OCI-LY7 (cell line): ENCODE measurements at regions not wholly inside any gene's neighbourhood (a gene's known extent, or its start where the extent isn't known, plus 50 kb on each side); places are given as distances from the start of the nearest gene placed in this dataset.

Experiments used
- BruUV-seq: library from RNA; stranded (reverse); fragments of 400-500 nt; replicated peaks from 2 replicates; lab custom pipeline; 2021; lab: Mats Ljungman, UMichigan
- CTCF ChIA-PET: fragments of 300-600 bp; sonication (Branson Sonifier 250); formaldehyde crosslinking; loops from one replicate; lab custom pipeline; 2022; ENCODE audit warnings: antibody characterized with exemption; ENCODE audit not compliant: unreplicated experiment; lab: Charles Lee
- POLR2A ChIA-PET: fragments of 300-600 bp; sonication (Branson Sonifier 250); formaldehyde crosslinking; loops from one replicate; lab custom pipeline; 2022; ENCODE audit warnings: antibody characterized with exemption; lab: Charles Lee
- DNase-seq: peaks from one replicate; pipeline ENCODE4 v3.0.0-alpha.2; 2015; ENCODE audit warnings: low spot score
- H2AFZ ChIP-seq: fragments of 200-600 bp; sonication (generic), shearing (Covaris generic); 2 replicates; pipeline ENCODE4 v1.6.1; 2014; ENCODE audit warnings: mild to moderate bottlenecking, antibody characterized with exemption, low read length, moderate library complexity
- H3K27ac ChIP-seq: fragments of 200-600 bp; sonication (generic); 2 replicates; pipeline ENCODE4 v1.5.1; 2014; ENCODE audit warnings: mixed run types, low read depth, mild to moderate bottlenecking, moderate library complexity, low read length, inconsistent platforms; ENCODE audit not compliant: poor library complexity, severe bottlenecking
- H3K36me3 ChIP-seq: fragments of 200-600 bp; sonication (generic); 2 replicates; pipeline ENCODE4 v1.6.1; 2014; ENCODE audit warnings: mild to moderate bottlenecking, antibody characterized with exemption, low read length, moderate library complexity, mixed read lengths; ENCODE audit not compliant: insufficient read depth
- H3K4me1 ChIP-seq: fragments of 200-600 bp; sonication (generic); 2 replicates; pipeline ENCODE4 v1.5.1; 2014; ENCODE audit warnings: mild to moderate bottlenecking, low read length; ENCODE audit not compliant: insufficient read depth, poor library complexity, severe bottlenecking
- H3K4me2 ChIP-seq: fragments of 200-600 bp; sonication (generic); 2 replicates; pipeline ENCODE4 v1.6.1; 2014; ENCODE audit warnings: mild to moderate bottlenecking, low read length
- H3K4me3 ChIP-seq: fragments of 200-600 bp; sonication (generic); 2 replicates; pipeline ENCODE4 v1.5.1; 2014; ENCODE audit warnings: mild to moderate bottlenecking, low read depth, low read length; ENCODE audit not compliant: poor library complexity, severe bottlenecking
- H3K79me2 ChIP-seq: fragments of 200-600 bp; sonication (generic); 2 replicates; pipeline ENCODE4 v1.6.1; 2016; ENCODE audit warnings: low read depth, mild to moderate bottlenecking, low read length, moderate library complexity, mixed read lengths; ENCODE audit not compliant: insufficient read depth
- H3K9me2 ChIP-seq: fragments of 200-600 bp; sonication (generic); 2 replicates; pipeline ENCODE4 v1.6.1; 2016; ENCODE audit warnings: mild to moderate bottlenecking, low read length, mixed read lengths; ENCODE audit not compliant: insufficient read depth
- H3K9me3 ChIP-seq: fragments of 200-600 bp; sonication (generic); 2 replicates; pipeline ENCODE4 v1.6.1; 2014; ENCODE audit warnings: mild to moderate bottlenecking, mixed run types, low read length, mixed read lengths
- H4K20me1 ChIP-seq: fragments of 200-600 bp; sonication (generic); 2 replicates; pipeline ENCODE4 v1.6.1; 2014; ENCODE audit warnings: mild to moderate bottlenecking, antibody characterized with exemption, low read length, moderate library complexity, mixed read lengths; ENCODE audit not compliant: insufficient read depth
- EZH2phosphoT487 ChIP-seq: fragments of 200-600 bp; sonication (generic); IDR thresholded peaks from 2 replicates; pipeline ENCODE4 v1.6.1; 2018; ENCODE audit warnings: low read depth, borderline replicate concordance, mild to moderate bottlenecking, mixed run types, antibody characterized with exemption, low read length, moderate library complexity, mixed read lengths
- intact Hi-C: fragments of 100-400 bp; cut with micrococcal nuclease; formaldehyde crosslinking; loops from one replicate; pipeline ENCODE4 v1.10.0; 2022; ENCODE audit not compliant: unreplicated experiment
- TF ChIP-seq, protein P1 (sequence below): fragments of 200-600 bp; sonication (generic); conservative IDR thresholded peaks from 2 replicates; pipeline ENCODE4 v1.5.1; 2014; ENCODE audit warnings: mild to moderate bottlenecking, antibody characterized with exemption, low read length, moderate library complexity, mixed read lengths

DNA sequence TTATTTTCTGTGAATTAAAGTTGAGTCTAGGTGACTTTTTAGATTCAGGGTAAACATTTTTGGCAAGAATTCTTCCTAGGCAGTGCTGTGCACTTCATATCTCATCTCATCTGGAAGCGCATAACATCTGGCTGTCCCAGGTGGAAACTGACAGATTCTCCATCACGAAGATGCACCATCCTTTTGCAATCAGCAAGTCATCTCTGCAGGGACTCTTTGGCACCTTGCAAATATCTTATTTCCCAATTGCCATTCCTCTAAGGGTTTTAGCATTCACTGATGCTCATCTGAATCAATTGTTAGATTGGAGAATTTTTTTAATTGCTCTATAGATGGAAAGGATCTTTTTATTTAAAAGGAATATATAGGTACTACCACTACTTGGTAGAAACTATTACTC is 282.7 kb upstream of the ATP10A start:
- no peak overlapping the region for H3K27ac ChIP-seq
- no peaks in the 10 kb centered on the region for H3K36me3 ChIP-seq
- H3K4me2 ChIP-seq, result no peak overlapping the region
- H4K20me1 ChIP-seq, result no peaks in the 10 kb centered on the region
- H2AFZ ChIP-seq, result no peak overlapping the region
- intact Hi-C loops, result no loop called here
- H3K4me1 ChIP-seq, result no peaks in the 10 kb centered on the region
- no peaks in the 10 kb centered on the region for H3K79me2 ChIP-seq
- BruUV-seq, result no TSS peak
- ChIA-PET CTCF (no interaction called here), POLR2A (no interaction called here)
- DNase-seq, result no peak
- no peak for TF ChIP-seq EZH2phosphoT487
- TF ChIP-seq, protein P1, sequence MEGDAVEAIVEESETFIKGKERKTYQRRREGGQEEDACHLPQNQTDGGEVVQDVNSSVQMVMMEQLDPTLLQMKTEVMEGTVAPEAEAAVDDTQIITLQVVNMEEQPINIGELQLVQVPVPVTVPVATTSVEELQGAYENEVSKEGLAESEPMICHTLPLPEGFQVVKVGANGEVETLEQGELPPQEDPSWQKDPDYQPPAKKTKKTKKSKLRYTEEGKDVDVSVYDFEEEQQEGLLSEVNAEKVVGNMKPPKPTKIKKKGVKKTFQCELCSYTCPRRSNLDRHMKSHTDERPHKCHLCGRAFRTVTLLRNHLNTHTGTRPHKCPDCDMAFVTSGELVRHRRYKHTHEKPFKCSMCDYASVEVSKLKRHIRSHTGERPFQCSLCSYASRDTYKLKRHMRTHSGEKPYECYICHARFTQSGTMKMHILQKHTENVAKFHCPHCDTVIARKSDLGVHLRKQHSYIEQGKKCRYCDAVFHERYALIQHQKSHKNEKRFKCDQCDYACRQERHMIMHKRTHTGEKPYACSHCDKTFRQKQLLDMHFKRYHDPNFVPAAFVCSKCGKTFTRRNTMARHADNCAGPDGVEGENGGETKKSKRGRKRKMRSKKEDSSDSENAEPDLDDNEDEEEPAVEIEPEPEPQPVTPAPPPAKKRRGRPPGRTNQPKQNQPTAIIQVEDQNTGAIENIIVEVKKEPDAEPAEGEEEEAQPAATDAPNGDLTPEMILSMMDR, result no peak
- H3K4me3 ChIP-seq, result no peak overlapping the region
- no peaks in the 10 kb centered on the region for H3K9me3 ChIP-seq
- H3K9me2 ChIP-seq, result no peaks in the 10 kb centered on the region

DNA sequence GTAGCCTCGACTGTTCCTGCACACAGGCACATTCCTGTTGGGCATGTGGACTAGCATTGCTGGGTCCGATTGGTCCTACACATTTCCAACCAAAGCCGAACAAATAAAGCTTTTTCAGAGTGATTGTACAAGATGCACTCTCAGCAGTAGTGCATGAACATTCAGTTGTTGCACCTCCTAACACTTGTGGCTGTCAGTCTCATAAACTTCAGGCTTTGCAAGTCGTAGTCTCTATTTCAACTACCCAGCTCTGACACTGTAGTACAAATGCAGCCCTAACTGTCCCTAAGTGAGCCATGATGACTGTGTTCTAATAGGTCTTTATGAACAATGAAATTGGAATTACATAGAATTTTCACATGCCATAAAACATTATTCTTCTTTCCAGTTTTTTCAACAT is 281.7 kb upstream of the ATP10A start:
- no peaks in the 10 kb centered on the region for H3K4me1 ChIP-seq
- H4K20me1 ChIP-seq, result no peaks in the 10 kb centered on the region
- no peak for DNase-seq
- H3K27ac ChIP-seq, result no peak overlapping the region
- no peak overlapping the region for H2AFZ ChIP-seq
- H3K79me2 ChIP-seq, result no peaks in the 10 kb centered on the region
- no peaks in the 10 kb centered on the region for H3K9me3 ChIP-seq
- ChIA-PET CTCF (no interaction called here), POLR2A (no interaction called here)
- TF ChIP-seq EZH2phosphoT487, result no peak
- TF ChIP-seq, protein P1, result no peak
- no peak overlapping the region for H3K4me3 ChIP-seq
- H3K9me2 ChIP-seq, result no peaks in the 10 kb centered on the region
- H3K36me3 ChIP-seq, result no peaks in the 10 kb centered on the region
- H3K4me2 ChIP-seq, result no peak overlapping the region
- BruUV-seq, result no TSS peak
- intact Hi-C loops, result no loop called here

DNA sequence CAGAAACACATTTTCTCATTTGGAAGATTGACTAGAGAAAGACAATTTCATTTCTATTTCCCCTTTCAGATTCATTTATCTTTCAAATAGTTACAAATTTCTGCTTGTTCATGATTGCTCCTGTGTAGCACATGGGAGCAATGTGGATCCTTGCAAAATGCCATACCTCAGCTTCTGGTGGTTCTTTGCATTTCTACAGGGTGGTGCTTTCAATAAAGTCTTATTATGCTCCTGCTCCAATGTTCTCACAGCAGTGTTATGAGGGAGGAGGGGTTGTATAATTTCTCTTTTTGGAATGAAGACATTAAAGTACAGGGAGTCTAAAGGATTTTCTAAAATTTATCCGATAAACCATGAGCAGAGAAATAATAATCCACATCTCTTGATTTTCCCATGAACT is 280.1 kb upstream of the ATP10A start:
- Histone ChIP-seq H3K9me3 (no peaks in the 10 kb centered on the region), H3K4me3 (no peak overlapping the region), H3K79me2 (no peaks in the 10 kb centered on the region), H3K36me3 (no peaks in the 10 kb centered on the region), H3K4me1 (no peaks in the 10 kb centered on the region), H3K4me2 (no peak overlapping the region), H3K27ac (no peak overlapping the region), H3K9me2 (no peaks in the 10 kb centered on the region), H2AFZ (no peak overlapping the region), H4K20me1 (no peaks in the 10 kb centered on the region)
- TF ChIP-seq, protein P1, result no peak
- no peak for TF ChIP-seq EZH2phosphoT487
- ChIA-PET POLR2A (no interaction called here), CTCF (no interaction called here)
- no TSS peak for BruUV-seq
- intact Hi-C loops, result no loop called here
- DNase-seq, result no peak
